ENCODE measurements at regions not wholly inside any gene's neighbourhood (a gene's known extent, or its start where the extent isn't known, plus 50 kb on each side); places are given as distances from the start of the nearest gene placed in this dataset.

DNA sequence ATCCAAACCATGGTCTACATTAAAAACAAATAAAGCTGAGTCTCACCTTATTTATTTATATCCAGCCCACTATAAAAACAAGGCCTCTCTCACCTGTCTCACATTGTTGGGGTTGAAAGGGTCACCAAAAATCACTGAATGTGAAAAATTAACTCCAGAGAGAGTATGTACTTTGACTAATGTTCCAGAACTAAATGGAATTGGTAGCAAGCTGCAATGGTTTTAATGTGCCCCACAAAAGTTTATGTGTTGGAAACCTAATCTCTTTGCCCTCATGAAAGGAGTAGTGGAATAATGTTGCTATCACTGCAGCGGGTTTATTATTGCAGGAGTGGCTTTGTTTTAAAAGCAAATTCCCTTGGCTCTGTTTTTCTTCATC lies 230.3 kb downstream of the LTN1 start:
- Histone ChIP-seq H3K4me3 (no peak overlapping the region), H3K27me3 (no peaks in the 10 kb centered on the region), H3K4me1 (peaks cover 0 to 56% (median 15%) of the 10 kb centered on the region in 3 donors), H3K27ac (peak overlapping the region; percentile 69 to 89 (median 78)), H3K36me3 (no peaks in the 10 kb centered on the region), H3K9me3 (no peaks in the 10 kb centered on the region)
- TF ChIP-seq POLR2A (IDR thresholded peaks at IDR 0.05) (no peak), POLR2AphosphoS5 (IDR thresholded peaks at IDR 0.05) (no peak)
- TF ChIP-seq, protein P1, sequence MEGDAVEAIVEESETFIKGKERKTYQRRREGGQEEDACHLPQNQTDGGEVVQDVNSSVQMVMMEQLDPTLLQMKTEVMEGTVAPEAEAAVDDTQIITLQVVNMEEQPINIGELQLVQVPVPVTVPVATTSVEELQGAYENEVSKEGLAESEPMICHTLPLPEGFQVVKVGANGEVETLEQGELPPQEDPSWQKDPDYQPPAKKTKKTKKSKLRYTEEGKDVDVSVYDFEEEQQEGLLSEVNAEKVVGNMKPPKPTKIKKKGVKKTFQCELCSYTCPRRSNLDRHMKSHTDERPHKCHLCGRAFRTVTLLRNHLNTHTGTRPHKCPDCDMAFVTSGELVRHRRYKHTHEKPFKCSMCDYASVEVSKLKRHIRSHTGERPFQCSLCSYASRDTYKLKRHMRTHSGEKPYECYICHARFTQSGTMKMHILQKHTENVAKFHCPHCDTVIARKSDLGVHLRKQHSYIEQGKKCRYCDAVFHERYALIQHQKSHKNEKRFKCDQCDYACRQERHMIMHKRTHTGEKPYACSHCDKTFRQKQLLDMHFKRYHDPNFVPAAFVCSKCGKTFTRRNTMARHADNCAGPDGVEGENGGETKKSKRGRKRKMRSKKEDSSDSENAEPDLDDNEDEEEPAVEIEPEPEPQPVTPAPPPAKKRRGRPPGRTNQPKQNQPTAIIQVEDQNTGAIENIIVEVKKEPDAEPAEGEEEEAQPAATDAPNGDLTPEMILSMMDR (IDR thresholded peaks at IDR 0.05) = no peak
- peak; percentile 15 for ATAC-seq
- 40 to 100% methylated on average over 1 of the region's 1 CpG for WGBS, 2 donors (ENCODE audit: low coverage in 1 of 2)

- Histone ChIP-seq H3K4me1 (peaks cover 0 to 56% (median 15%) of the 10 kb centered on the region in 3 donors), H3K9me3 (no peaks in the 10 kb centered on the region), H3K36me3 (no peaks in the 10 kb centered on the region), H3K27ac (peak overlapping the region; percentile 69 to 89 (median 78)), H3K27me3 (no peaks in the 10 kb centered on the region), H3K4me3 (no peak overlapping the region)
- TF ChIP-seq EP300 (IDR thresholded peaks at IDR 0.05) (no peak), POLR2AphosphoS5 (IDR thresholded peaks at IDR 0.05) (peak; percentile 53)
- peak; percentile 78 for ATAC-seq
- WGBS, 2 donors (ENCODE audit: low coverage in 1 of 2) = 0 to 46% methylated on average over 1 to 3 of the region's 3 CpGs
Observed at GRCh38 chr21:28761674-28762356, 230.9 kb downstream of the LTN1 start.

- no peaks in the 10 kb centered on the region for H3K27me3 ChIP-seq
- no peak for TF ChIP-seq POLR2A (IDR thresholded peaks at IDR 0.05)
- no peak for TF ChIP-seq EP300 (IDR thresholded peaks at IDR 0.05)
- TF ChIP-seq POLR2AphosphoS5 (IDR thresholded peaks at IDR 0.05) = no peak
- TF ChIP-seq, protein P1 (IDR thresholded peaks at IDR 0.05) = no peak
- H3K4me3 ChIP-seq = no peak overlapping the region
- 29 to 80% methylated on average over 1 of the region's 1 CpG for WGBS, 2 donors (ENCODE audit: low coverage in 1 of 2)
- H3K9me3 ChIP-seq = no peaks in the 10 kb centered on the region
- peak overlapping the region in 3 of 4 donors; percentile 51 to 89 (median 54) for H3K27ac ChIP-seq
- no peaks in the 10 kb centered on the region for H3K36me3 ChIP-seq
- ATAC-seq = no peak
- peaks cover 8 to 75% (median 19%) of the 10 kb centered on the region in 3 donors for H3K4me1 ChIP-seq
Observed at GRCh38 chr21:28758883-28759242, 233.8 kb downstream of the LTN1 start.

DNA sequence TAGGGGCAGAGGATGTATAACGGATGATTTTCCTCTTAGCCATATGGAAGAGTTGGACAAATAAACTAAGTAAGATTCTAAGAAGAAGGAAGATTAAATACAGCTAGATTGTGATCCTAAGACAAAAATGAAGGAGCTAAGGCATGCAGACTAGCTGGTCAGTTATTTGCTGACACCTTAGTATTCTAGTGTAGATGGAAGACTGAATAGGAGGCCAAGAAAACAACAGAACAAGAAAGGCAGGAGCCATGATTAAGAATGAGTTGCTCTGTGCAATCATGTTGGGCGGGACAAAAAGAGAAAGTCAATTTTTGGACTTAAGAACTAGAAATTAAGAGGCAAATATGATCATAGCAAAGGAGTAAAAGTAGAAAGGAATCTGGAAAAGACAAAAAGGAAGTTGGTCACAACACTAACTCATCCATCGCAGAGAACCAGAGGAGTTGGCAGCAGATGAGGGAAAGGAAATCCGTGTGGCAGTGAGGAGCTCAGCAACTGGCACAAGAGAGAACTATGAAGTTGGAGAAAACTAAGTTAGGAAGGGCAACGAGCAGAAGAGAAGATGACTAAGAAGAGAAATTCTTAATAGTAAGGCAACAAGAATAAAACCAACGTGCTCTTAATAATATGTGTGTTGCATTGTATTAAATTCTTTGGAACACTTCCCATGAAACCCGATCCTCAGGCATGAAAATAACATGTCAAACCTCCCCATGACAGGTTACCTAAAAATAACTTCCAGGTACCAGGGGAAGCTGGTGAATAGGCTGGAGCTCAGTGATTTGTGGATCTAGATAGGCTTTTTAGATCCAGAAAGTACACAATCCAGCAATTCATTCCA lies 234.4 kb downstream of the LTN1 start:
- ATAC-seq = no peak
- 61 to 63% methylated on average over 5 to 7 of the region's 7 CpGs for WGBS, 2 donors (ENCODE audit: low coverage in 1 of 2)
- Histone ChIP-seq H3K36me3 (no peaks in the 10 kb centered on the region), H3K4me3 (no peak overlapping the region), H3K27me3 (no peaks in the 10 kb centered on the region), H3K4me1 (peaks cover 8 to 75% (median 19%) of the 10 kb centered on the region in 3 donors), H3K9me3 (no peaks in the 10 kb centered on the region), H3K27ac (peak overlapping the region; percentile 13 to 93 (median 54))
- TF ChIP-seq POLR2AphosphoS5 (IDR thresholded peaks at IDR 0.05) (no peak), POLR2A (IDR thresholded peaks at IDR 0.05) (no peak), EP300 (IDR thresholded peaks at IDR 0.05) (no peak)
- TF ChIP-seq, protein P1 (IDR thresholded peaks at IDR 0.05) = no peak

DNA sequence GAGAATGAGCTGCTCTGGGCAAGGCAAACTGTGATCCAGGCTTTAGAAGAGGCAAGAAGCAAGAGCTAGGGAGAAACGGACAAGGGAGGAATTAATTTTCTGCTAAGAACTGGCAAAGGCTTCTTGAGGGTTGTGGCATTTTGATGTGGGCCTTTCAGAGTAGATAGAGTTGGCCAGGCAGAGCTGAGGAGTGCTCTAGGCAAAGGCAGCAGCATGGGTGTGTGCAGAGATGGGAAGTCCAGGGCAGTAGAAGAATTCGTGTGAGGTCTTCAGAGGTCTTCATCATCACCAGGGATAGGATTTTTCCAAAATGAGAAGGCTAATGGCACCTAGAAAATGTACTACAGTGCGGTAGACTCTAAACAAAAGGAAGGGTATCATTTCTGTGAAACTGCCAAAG lies 237.8 kb downstream of the LTN1 start:
- Histone ChIP-seq H3K27ac (peak overlapping the region; percentile 89 to 100 (median 91)), H3K27me3 (no peaks in the 10 kb centered on the region), H3K4me1 (peaks cover 8 to 65% (median 14%) of the 10 kb centered on the region in 3 donors), H3K9me3 (no peaks in the 10 kb centered on the region), H3K4me3 (no peak overlapping the region), H3K36me3 (peaks cover 0 to 4% of the 10 kb centered on the region in 2 donors)
- 33 to 35% methylated on average over 3 of the region's 3 CpGs for WGBS, 2 donors (ENCODE audit: low coverage in 1 of 2)
- no peak for ATAC-seq
- TF ChIP-seq EP300 (IDR thresholded peaks at IDR 0.05) (no peak), POLR2A (IDR thresholded peaks at IDR 0.05) (no peak), POLR2AphosphoS5 (IDR thresholded peaks at IDR 0.05) (no peak)
- TF ChIP-seq, protein P1 (IDR thresholded peaks at IDR 0.05) = no peak
